Spleen (tissue), 11 donors: ENCODE measurements at regions not wholly inside any gene's neighbourhood (a gene's known extent, or its start where the extent isn't known, plus 50 kb on each side); places are given as distances from the start of the nearest gene placed in this dataset.

Experiments
- DNase-seq: peaks from one replicate; pipeline ENCODE4 v3.0.0-alpha.2; 2020
- H3K27ac ChIP-seq, 8 donors: fragments of 200-600 bp; sonication (generic) in 7 of 8; 1 replicate in 4 of 8; 2 replicates in 4 of 8; pipeline versions ENCODE4 v1.5.0 to v1.8.0; 2016 to 2021; ENCODE audit warnings: inconsistent platforms in 4 of 8, mild to moderate bottlenecking in 4 of 8, moderate library complexity in 1 of 8
- H3K27me3 ChIP-seq, 7 donors: fragments of 200-600 bp; sonication (generic) in 6 of 7; replicated peaks in 1 of 7; 1 replicate in 4 of 7; 2 replicates in 3 of 7; pipeline versions ENCODE4 v1.5.0 to v1.8.0; 2016 to 2021; ENCODE audit warnings: inconsistent platforms in 3 of 7, mild to moderate bottlenecking in 1 of 7
- H3K36me3 ChIP-seq, 6 donors: fragments of 200-600 bp; sonication (generic) in 5 of 6; 1 replicate in 4 of 6; 2 replicates in 2 of 6; pipeline versions ENCODE4 v1.5.0 to v1.8.0; 2016 to 2021; ENCODE audit warnings: inconsistent platforms in 2 of 6
- H3K4me1 ChIP-seq, 6 donors: fragments of 200-600 bp; sonication (generic) in 5 of 6; 1 replicate in 3 of 6; 2 replicates in 3 of 6; pipeline versions ENCODE4 v1.5.0 to v1.8.0; 2016 to 2021; ENCODE audit warnings: inconsistent platforms in 3 of 6
- H3K4me3 ChIP-seq, 8 donors: fragments of 200-600 bp; sonication (generic) in 7 of 8; 1 replicate in 4 of 8; 2 replicates in 4 of 8; pipeline versions ENCODE4 v1.5.0 to v1.8.0; 2016 to 2021; ENCODE audit warnings: inconsistent platforms in 4 of 8, mild to moderate bottlenecking in 4 of 8, moderate library complexity in 2 of 8
- H3K9me3 ChIP-seq, 8 donors: fragments of 200-600 bp; sonication (generic) in 7 of 8; 1 replicate in 4 of 8; 2 replicates in 4 of 8; pipeline versions ENCODE4 v1.5.0 to v1.8.0; 2016 to 2021; ENCODE audit warnings: inconsistent platforms in 4 of 8
- POLR2A ChIP-seq, 3 donors: fragments of 450-650 bp; IDR thresholded peaks; one replicate each; pipeline ENCODE4 v1.5.1; 2017; ENCODE audit warnings: antibody characterized with exemption in 3 of 3, mild to moderate bottlenecking in 1 of 3
- POLR2AphosphoS5 ChIP-seq, 3 donors: sonication (generic); formaldehyde crosslinking; IDR thresholded peaks; one replicate each; pipeline ENCODE4 v1.5.1; 2017; ENCODE audit warnings: antibody characterized with exemption in 3 of 3
- WGBS, 5 donors: extraction: QIAGEN DNeasy Blood & Tissue Kit in 3 of 5; methylation state at CpG; one replicate each; pipeline versions ENCODE4 v1.1.5 to v1.1.7; 2013 to 2018; 5-methylcytosine and 5-hydroxymethylcytosine counted together
- intact Hi-C: fragments of 100-400 bp; cut with DNase I; formaldehyde crosslinking; loops from one replicate; pipeline ENCODE4 v1.15.0; 2023; ENCODE audit warnings: low total_unique reads
- TF ChIP-seq, protein P1 (sequence below), 11 experiments: fragments of 200-600 bp in 7 of 11; fragments of 450-650 bp in 4 of 11; sonication (generic) in 4 of 11; IDR thresholded peaks in 8 of 11; conservative IDR thresholded peaks in 3 of 11; 1 replicate in 7 of 11; 2 replicates in 4 of 11; pipeline versions ENCODE4 v1.4.0 to v1.8.0; 2016 to 2021; ENCODE audit warnings: antibody characterized with exemption in 11 of 11, inconsistent platforms in 4 of 11, mild to moderate bottlenecking in 1 of 11
- donor health status: healthy with polysubstance abuse.
- donor health status: DM: no; HTN: no; CAD: no; lungs with moderate emphysema.
- donor health status: DM: no; HTN: no; CAD: no.
- donor health status: Bipolar disorder and iron deficiency.
- donor health status: healthy.
- donor health status: DM: no; HTN: no; CAD: no.
- donor health status: DM: yes; HTN: yes; CAD: no.

DNA sequence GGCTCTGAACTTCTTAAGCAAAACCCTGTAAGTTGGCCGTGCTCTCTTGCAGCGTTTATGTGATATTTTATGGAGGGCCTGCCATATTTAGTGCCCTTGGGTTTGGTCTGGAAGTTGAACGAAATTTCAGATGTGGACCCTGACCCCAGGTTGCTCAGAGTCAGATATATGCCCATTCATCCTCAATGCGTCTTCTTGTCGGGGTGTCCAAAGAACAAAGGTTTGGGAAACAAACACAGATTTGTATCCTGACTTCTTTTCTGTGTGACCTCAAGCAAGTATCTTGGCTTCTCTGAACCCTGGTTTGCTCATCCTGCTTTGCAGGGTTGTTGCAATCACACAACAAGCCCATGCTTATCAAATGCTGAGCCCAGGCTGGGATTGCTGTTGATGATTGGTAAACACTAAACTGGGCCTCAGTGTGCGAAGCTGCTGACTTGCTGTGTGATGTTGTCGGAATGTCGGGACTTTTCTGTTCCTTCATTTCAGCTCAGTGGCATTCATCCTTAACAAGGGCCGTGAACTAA lies 103.5 kb upstream of the PTPN1 start:
- Histone ChIP-seq H3K36me3 (no peaks in the 10 kb centered on the region), H3K27ac (no peak overlapping the region), H3K9me3 (peaks cover 0 to 8% (median 0%) of the 10 kb centered on the region in 8 donors), H3K4me3 (no peak overlapping the region), H3K27me3 (peaks cover 0 to 3% (median 0%) of the 10 kb centered on the region in 7 donors), H3K4me1 (peaks cover 0 to 26% (median 6%) of the 10 kb centered on the region in 6 donors)
- DNase-seq, result no peak
- TF ChIP-seq POLR2AphosphoS5 (IDR thresholded peaks at IDR 0.05) (no peak), POLR2A (IDR thresholded peaks at IDR 0.05) (no peak)
- TF ChIP-seq, protein P1, sequence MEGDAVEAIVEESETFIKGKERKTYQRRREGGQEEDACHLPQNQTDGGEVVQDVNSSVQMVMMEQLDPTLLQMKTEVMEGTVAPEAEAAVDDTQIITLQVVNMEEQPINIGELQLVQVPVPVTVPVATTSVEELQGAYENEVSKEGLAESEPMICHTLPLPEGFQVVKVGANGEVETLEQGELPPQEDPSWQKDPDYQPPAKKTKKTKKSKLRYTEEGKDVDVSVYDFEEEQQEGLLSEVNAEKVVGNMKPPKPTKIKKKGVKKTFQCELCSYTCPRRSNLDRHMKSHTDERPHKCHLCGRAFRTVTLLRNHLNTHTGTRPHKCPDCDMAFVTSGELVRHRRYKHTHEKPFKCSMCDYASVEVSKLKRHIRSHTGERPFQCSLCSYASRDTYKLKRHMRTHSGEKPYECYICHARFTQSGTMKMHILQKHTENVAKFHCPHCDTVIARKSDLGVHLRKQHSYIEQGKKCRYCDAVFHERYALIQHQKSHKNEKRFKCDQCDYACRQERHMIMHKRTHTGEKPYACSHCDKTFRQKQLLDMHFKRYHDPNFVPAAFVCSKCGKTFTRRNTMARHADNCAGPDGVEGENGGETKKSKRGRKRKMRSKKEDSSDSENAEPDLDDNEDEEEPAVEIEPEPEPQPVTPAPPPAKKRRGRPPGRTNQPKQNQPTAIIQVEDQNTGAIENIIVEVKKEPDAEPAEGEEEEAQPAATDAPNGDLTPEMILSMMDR (IDR thresholded peaks at IDR 0.05 in 8 of 11, conservative IDR thresholded peaks at IDR 0.05 in 3 of 11), result no peak
- intact Hi-C loops, result no loop called here
- WGBS, 5 donors, result 87 to 98% (median 93%) methylated on average over 9 of the region's 9 CpGs

DNA sequence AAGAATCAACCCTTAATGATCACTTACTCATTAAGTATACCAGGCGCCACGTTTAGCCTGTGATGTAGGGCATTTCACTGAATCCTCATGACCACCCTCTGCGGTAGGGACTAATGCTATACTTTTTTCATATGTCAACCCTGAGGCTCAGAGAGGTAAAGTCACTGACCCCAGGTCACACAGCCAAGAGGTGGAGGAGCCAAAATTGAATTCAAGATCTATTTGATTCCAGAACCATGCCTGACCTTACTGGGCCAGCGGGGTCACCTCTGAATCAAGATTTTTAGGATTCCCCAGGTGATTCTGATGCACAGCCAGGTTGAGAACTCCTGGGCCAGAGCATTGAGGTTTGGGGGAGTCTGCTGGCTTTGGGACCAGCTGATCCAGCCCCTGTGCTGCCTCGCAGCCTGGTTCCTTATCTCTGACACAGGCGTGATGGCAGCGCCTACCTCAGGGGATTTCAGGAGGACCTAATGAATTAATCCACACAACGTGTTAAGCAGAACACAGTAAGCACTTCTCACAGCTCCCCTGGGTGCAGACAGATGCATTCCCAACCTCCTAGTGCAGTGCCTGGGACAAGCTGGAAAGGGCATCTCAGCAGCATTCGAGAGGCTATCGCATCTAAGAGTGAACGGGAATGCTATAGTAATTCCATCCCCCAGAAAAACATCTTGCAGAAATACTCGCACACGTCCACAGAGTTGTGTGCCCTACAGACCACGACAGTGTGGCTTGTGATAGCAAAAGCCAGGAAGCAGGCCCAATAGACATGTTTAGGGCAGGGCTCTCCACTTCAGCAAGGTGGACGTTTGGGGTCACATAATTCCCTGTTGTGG lies 101.4 kb upstream of the PTPN1 start:
- Histone ChIP-seq H3K9me3 (peaks cover 0 to 11% (median 0%) of the 10 kb centered on the region in 8 donors), H3K4me1 (peaks cover 0 to 41% (median 11%) of the 10 kb centered on the region in 6 donors), H3K4me3 (no peak overlapping the region), H3K27me3 (peaks cover 0 to 3% (median 0%) of the 10 kb centered on the region in 7 donors), H3K36me3 (no peaks in the 10 kb centered on the region), H3K27ac (peak overlapping the region in 5 of 8 donors; percentile 25 to 69 (median 60))
- intact Hi-C loops, result no loop called here
- no peak for DNase-seq
- no peak for TF ChIP-seq POLR2AphosphoS5 (IDR thresholded peaks at IDR 0.05)
- TF ChIP-seq POLR2A (IDR thresholded peaks at IDR 0.05), result no peak
- TF ChIP-seq, protein P1 (IDR thresholded peaks at IDR 0.05 in 8 of 11, conservative IDR thresholded peaks at IDR 0.05 in 3 of 11), result no peak
- 77 to 89% (median 82%) methylated on average over 15 of the region's 15 CpGs for WGBS, 5 donors

DNA sequence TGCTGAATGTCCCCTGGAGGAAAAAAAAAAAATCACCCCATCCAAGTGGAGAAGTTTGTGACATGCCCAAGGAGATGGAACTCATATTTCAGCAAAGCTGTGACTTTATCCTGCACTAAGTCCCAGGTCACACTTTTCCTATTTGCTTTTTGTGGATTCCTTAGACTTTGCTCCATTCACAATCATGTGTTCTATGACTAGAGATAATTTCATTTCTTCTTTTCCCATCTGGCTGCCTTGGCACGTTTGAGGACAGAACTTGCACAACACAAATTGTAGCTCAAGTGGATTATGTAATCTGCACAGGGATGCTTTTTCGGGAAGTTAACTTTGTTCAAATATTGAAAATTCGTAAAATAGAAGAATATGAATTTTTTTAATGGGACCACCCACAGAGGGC lies 100.7 kb upstream of the PTPN1 start:
- peak overlapping the region in 5 of 8 donors; percentile 40 to 69 (median 60) for H3K27ac ChIP-seq
- WGBS, 5 donors, result 37 to 67% (median 45%) methylated on average over 3 of the region's 3 CpGs
- DNase-seq, result no peak

More for the DNA sequence above, 100.7 kb upstream of the PTPN1 start:
- H3K27me3 ChIP-seq, result peaks cover 0 to 2% (median 0%) of the 10 kb centered on the region in 7 donors
- no peak overlapping the region for H3K4me3 ChIP-seq
- peaks cover 0 to 14% (median 0%) of the 10 kb centered on the region in 8 donors for H3K9me3 ChIP-seq
- H3K4me1 ChIP-seq, result peaks cover 0 to 34% (median 11%) of the 10 kb centered on the region in 6 donors
- intact Hi-C loops, result no loop called here
- TF ChIP-seq POLR2A (IDR thresholded peaks at IDR 0.05) (no peak), POLR2AphosphoS5 (IDR thresholded peaks at IDR 0.05) (peak in 1 of 3 donors; percentile 41)
- TF ChIP-seq, protein P1 (IDR thresholded peaks at IDR 0.05 in 8 of 11, conservative IDR thresholded peaks at IDR 0.05 in 3 of 11), result no peak
- no peaks in the 10 kb centered on the region for H3K36me3 ChIP-seq
